Lower lobe of right lung (tissue), 2 donors: ENCODE measurements at regions not wholly inside any gene's neighbourhood (a gene's known extent, or its start where the extent isn't known, plus 50 kb on each side); places are given as distances from the start of the nearest gene placed in this dataset.

ENCODE experiments used
- ATAC-seq, 2 donors: fragments of 200-7000 bp; cut with Tn5 transposase; one replicate each; pipeline ENCODE4 v1.9.1; 2020 to 2022; ENCODE audit warnings: mild to moderate bottlenecking in 2 of 2, moderate library complexity in 2 of 2
- DNase-seq: peaks from one replicate; pipeline ENCODE4 v3.0.0-alpha.2; 2020
- H3K27ac ChIP-seq: fragments of 200-600 bp; one replicate; pipeline ENCODE4 v1.8.0; 2022
- H3K27me3 ChIP-seq: fragments of 200-600 bp; one replicate; pipeline ENCODE4 v1.8.0; 2022; ENCODE audit warnings: low read depth
- H3K36me3 ChIP-seq: fragments of 200-600 bp; one replicate; pipeline ENCODE4 v1.8.0; 2022; ENCODE audit warnings: mild to moderate bottlenecking
- H3K4me1 ChIP-seq: fragments of 200-600 bp; one replicate; pipeline ENCODE4 v1.8.0; 2022
- H3K4me3 ChIP-seq: fragments of 200-600 bp; one replicate; pipeline ENCODE4 v1.8.0; 2022; ENCODE audit warnings: mild to moderate bottlenecking
- H3K9me3 ChIP-seq: fragments of 200-600 bp; one replicate; pipeline ENCODE4 v1.8.0; 2022
- intact Hi-C: fragments of 100-400 bp; cut with DNase I; formaldehyde crosslinking; loops from one replicate; pipeline ENCODE4 v1.11.0; 2022
- TF ChIP-seq, protein P1 (sequence below): fragments of 200-600 bp; IDR thresholded peaks from one replicate; pipeline ENCODE4 v1.8.0; 2022; ENCODE audit warnings: antibody characterized with exemption, mild to moderate bottlenecking
- donor health status: DM: no; HTN: yes; CAD: no; lungs with severe emphysema.

DNA sequence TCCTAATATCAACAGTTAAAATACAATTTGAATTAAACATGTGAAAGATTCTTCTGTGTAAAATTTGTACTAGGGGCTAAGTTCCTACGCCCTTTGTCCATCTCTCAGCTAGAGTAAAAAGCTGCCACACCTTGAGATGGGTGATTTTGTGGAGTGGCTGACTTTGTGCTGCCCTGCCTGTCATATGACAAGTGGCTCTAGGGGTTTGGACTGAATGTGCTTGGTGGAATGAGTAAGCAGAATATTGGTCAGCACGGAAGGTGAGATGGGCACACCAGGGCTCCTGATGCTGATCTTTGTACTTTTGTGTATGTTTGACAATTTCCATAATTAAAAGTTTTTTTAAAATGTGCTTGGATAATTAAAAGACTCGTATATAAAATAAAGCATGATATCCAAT, 133.6 kb upstream of the SLC45A1 start:
- Histone ChIP-seq H3K9me3 (peaks cover 11% of the 10 kb centered on the region), H3K4me1 (peaks cover 21% of the 10 kb centered on the region), H3K27ac (peak overlapping the region; percentile 74), H3K4me3 (no peak overlapping the region), H3K36me3 (no peaks in the 10 kb centered on the region), H3K27me3 (no peaks in the 10 kb centered on the region)
- TF ChIP-seq, protein P1, sequence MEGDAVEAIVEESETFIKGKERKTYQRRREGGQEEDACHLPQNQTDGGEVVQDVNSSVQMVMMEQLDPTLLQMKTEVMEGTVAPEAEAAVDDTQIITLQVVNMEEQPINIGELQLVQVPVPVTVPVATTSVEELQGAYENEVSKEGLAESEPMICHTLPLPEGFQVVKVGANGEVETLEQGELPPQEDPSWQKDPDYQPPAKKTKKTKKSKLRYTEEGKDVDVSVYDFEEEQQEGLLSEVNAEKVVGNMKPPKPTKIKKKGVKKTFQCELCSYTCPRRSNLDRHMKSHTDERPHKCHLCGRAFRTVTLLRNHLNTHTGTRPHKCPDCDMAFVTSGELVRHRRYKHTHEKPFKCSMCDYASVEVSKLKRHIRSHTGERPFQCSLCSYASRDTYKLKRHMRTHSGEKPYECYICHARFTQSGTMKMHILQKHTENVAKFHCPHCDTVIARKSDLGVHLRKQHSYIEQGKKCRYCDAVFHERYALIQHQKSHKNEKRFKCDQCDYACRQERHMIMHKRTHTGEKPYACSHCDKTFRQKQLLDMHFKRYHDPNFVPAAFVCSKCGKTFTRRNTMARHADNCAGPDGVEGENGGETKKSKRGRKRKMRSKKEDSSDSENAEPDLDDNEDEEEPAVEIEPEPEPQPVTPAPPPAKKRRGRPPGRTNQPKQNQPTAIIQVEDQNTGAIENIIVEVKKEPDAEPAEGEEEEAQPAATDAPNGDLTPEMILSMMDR = no peak
- DNase-seq = no peak
- intact Hi-C loops = no loop called here
- ATAC-seq = peak; percentile 57 to 69

DNA sequence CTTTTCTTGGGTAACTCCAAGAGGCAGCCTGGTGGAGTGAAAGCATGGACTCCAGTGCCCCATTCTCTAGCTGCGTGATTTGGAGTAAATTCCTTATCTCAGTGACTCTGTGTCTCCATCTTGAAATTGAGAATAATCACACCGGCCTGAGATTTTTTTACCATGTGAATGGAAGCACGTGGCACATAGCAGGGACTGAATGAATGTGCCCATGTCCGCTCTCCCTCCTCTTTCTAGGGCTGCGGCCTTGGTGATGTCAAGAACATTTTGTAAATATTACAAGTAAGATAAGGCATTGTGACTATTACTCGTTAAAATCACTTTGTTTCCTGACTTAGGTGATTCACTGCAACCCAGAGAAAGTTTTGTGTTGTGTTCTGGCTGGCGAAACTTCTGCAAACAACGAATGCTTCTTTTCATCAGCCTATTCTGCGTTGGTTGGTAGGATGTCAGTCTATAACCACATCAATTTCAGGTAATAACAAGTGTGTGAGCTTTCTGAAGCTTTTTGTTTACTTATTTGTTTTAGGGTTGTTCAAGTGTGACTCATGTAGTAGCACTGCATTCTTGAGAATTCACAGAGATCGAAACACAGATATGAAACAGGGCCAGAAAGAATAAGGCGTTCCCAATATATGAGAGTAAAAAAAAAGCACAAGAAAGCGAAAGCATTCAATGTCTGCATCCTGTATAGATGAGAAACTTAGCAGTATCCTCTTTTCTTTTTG, 135.7 kb upstream of the SLC45A1 start:
- no peaks in the 10 kb centered on the region for H3K27me3 ChIP-seq
- TF ChIP-seq, protein P1 = no peak
- DNase-seq = peak; percentile 60
- peak; percentile 91 to 94 for ATAC-seq
- no peaks in the 10 kb centered on the region for H3K36me3 ChIP-seq
- peak overlapping the region; percentile 74 for H3K27ac ChIP-seq
- peak overlapping the region; percentile 15 for H3K4me3 ChIP-seq
- H3K4me1 ChIP-seq = peaks cover 21% of the 10 kb centered on the region
- intact Hi-C loops = no loop called here
- H3K9me3 ChIP-seq = peaks cover 20% of the 10 kb centered on the region

DNA sequence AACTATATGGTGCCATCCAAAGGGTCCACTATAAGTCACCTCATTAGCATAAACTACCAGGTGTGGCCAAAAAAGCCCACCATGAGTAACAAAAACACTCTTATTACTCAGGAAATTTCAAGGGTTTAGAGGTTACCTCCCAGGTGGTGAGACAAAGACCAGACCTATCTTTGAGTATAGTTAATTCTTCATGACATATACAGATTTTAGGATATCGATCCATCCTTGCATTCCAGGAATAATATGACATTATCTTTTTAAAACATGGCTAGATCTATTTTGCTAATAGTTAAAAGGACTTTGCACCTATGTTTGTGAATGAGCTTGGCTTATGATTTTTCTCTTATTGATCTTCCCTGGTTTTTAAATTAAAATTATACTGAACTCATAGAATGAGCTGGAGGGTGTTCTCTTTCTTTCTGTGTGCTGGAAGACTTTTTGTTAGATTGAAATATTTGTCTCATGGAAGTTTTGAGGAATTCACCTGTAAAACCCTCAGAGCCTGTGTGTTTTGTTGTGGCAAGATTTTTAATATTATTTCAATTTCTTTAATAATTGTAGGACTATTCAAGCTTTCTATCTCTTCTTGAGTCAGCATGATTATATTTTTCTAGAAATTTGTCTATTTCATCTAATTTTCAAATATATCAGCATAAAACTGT, 138.7 kb upstream of the SLC45A1 start:
- intact Hi-C loops = no loop called here
- no peaks in the 10 kb centered on the region for H3K27me3 ChIP-seq
- DNase-seq (no peak), ATAC-seq (no peak)
- no peaks in the 10 kb centered on the region for H3K36me3 ChIP-seq
- H3K4me1 ChIP-seq = peaks cover 24% of the 10 kb centered on the region
- H3K27ac ChIP-seq = no peak overlapping the region
- TF ChIP-seq, protein P1 = no peak
- no peak overlapping the region for H3K4me3 ChIP-seq
- peaks cover 20% of the 10 kb centered on the region for H3K9me3 ChIP-seq

DNA sequence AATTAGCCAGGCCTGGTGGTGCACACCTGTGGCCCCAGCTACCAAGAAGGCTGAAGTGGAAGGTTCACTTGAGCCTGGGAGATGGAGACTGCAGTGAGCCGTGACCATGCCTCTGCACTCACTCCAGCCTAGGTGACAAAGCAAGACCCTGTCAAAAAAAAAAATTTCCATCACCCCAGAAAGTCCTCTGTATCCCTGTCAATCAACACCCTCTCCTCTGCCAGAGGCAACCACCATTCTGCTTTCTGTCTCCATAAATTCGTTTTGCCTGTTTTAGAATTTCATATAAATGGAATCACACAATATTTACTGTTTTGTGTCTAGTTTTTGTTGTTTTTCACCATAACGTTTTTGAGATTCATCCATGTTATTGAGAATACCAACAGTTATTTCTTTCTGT, 141.6 kb upstream of the SLC45A1 start:
- intact Hi-C loops = no loop called here
- ATAC-seq (no peak), DNase-seq (no peak)
- TF ChIP-seq, protein P1 = no peak
- no peak overlapping the region for H3K4me3 ChIP-seq
- no peaks in the 10 kb centered on the region for H3K36me3 ChIP-seq
- H3K9me3 ChIP-seq = peaks cover 20% of the 10 kb centered on the region
- H3K4me1 ChIP-seq = peaks cover 10% of the 10 kb centered on the region
- H3K27me3 ChIP-seq = no peaks in the 10 kb centered on the region
- no peak overlapping the region for H3K27ac ChIP-seq

DNA sequence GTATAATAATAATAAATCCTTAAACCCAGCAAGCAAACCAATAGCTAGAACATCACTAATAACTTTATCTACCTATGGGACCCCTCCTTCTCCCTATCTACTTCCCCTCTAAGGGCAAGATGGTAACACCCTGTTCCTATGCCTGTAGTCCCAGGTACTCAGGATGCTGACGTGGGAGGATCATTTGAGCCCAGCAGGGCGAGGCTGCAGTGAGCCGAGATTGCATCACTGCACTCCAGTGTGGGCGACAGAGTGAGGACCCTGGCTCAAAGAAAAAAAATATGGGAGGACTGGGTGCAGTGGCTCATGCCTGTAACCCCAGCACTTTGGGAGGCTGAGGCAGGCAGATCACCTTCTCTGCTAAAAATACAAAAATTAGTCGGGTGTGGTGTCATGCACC, 143.1 kb upstream of the SLC45A1 start:
- Histone ChIP-seq H3K27ac (peak overlapping the region; percentile 46), H3K36me3 (no peaks in the 10 kb centered on the region), H3K4me1 (peaks cover 19% of the 10 kb centered on the region), H3K9me3 (peaks cover 14% of the 10 kb centered on the region), H3K27me3 (no peaks in the 10 kb centered on the region), H3K4me3 (no peak overlapping the region)
- ATAC-seq = peak; percentile 90 to 94
- TF ChIP-seq, protein P1 = no peak
- peak; percentile 76 for DNase-seq
- intact Hi-C loops = no loop called here
